KMS-11 (cell line): ENCODE measurements at regions not wholly inside any gene's neighbourhood (a gene's known extent, or its start where the extent isn't known, plus 50 kb on each side); places are given as distances from the start of the nearest gene placed in this dataset.

Experiments
- H2AFZ ChIP-seq: fragments of 200-600 bp; sonication (generic); 2 replicates; pipeline ENCODE4 v1.6.1; 2016; ENCODE audit warnings: antibody characterized with exemption, mixed run types, low read depth
- H3K27ac ChIP-seq: fragments of 200-600 bp; sonication (generic); 2 replicates; pipeline ENCODE4 v1.6.1; 2016; ENCODE audit warnings: mild to moderate bottlenecking, mixed run types
- H3K27me3 ChIP-seq: fragments of 200-600 bp; sonication (generic); 2 replicates; pipeline ENCODE4 v1.6.1; 2017; ENCODE audit warnings: mild to moderate bottlenecking, low read depth, mixed run types, moderate library complexity; ENCODE audit not compliant: insufficient read depth
- H3K36me3 ChIP-seq: fragments of 200-600 bp; sonication (generic); 2 replicates; pipeline ENCODE4 v1.6.1; 2017; ENCODE audit warnings: mild to moderate bottlenecking, mixed run types; ENCODE audit not compliant: insufficient read depth
- H3K4me1 ChIP-seq: fragments of 200-600 bp; sonication (generic); 2 replicates; pipeline ENCODE4 v1.6.1; 2016; ENCODE audit warnings: mild to moderate bottlenecking, low read depth, mixed run types; ENCODE audit not compliant: poor library complexity, severe bottlenecking
- H3K4me2 ChIP-seq: fragments of 200-600 bp; sonication (generic); 2 replicates; pipeline ENCODE4 v1.7.0; 2016; ENCODE audit warnings: mild to moderate bottlenecking, mixed run types
- H3K4me3 ChIP-seq: fragments of 200-600 bp; sonication (generic); IDR thresholded peaks from 2 replicates; pipeline ENCODE4 v1.6.1; 2017; ENCODE audit warnings: low read depth, low read length, mixed read lengths; ENCODE audit not compliant: insufficient read depth
- H3K79me2 ChIP-seq: fragments of 200-600 bp; sonication (generic); 2 replicates; pipeline ENCODE4 v1.6.1; 2016; ENCODE audit warnings: low read depth, mixed run types; ENCODE audit not compliant: insufficient read depth
- H3K9ac ChIP-seq: fragments of 200-600 bp; sonication (generic); 2 replicates; pipeline ENCODE4 v1.6.1; 2016; ENCODE audit warnings: mild to moderate bottlenecking, mixed run types
- H4K20me1 ChIP-seq: fragments of 200-600 bp; sonication (generic); 2 replicates; pipeline ENCODE4 v1.6.1; 2016; ENCODE audit warnings: mild to moderate bottlenecking, mixed run types; ENCODE audit not compliant: insufficient read depth
- TF ChIP-seq, protein P1 (sequence below): fragments of 200-600 bp; sonication (generic); conservative IDR thresholded peaks from 2 replicates; pipeline ENCODE4 v1.6.1; 2017; ENCODE audit warnings: low read depth, mild to moderate bottlenecking, antibody characterized with exemption, low read length, moderate library complexity, mixed read lengths

DNA sequence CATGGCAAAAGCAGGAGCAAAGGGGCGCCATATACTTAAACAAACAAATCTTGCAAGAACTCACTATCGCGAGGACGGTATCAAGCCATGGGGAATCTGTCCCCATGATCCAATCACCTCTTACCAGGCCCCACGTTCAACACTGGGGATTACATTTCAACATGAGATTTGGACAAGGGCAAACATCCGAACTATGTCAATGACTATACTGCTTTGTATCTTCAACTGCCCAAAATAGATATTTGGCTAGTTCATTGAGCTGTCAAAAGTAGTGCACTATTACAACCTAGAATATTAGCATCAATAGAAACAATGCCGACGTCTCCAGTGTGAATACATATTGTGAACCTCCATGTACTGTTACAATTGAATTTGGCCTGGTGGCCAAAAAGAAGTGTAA, 760.4 kb downstream of the MCTP2 start:
- Histone ChIP-seq H2AFZ (no peak overlapping the region), H3K79me2 (no peaks in the 10 kb centered on the region), H3K9ac (no peak overlapping the region), H3K4me3 (no peak overlapping the region), H3K27ac (no peak overlapping the region), H3K36me3 (no peaks in the 10 kb centered on the region), H4K20me1 (no peaks in the 10 kb centered on the region), H3K4me2 (no peak overlapping the region), H3K4me1 (no peaks in the 10 kb centered on the region), H3K27me3 (no peaks in the 10 kb centered on the region)
- TF ChIP-seq, protein P1, sequence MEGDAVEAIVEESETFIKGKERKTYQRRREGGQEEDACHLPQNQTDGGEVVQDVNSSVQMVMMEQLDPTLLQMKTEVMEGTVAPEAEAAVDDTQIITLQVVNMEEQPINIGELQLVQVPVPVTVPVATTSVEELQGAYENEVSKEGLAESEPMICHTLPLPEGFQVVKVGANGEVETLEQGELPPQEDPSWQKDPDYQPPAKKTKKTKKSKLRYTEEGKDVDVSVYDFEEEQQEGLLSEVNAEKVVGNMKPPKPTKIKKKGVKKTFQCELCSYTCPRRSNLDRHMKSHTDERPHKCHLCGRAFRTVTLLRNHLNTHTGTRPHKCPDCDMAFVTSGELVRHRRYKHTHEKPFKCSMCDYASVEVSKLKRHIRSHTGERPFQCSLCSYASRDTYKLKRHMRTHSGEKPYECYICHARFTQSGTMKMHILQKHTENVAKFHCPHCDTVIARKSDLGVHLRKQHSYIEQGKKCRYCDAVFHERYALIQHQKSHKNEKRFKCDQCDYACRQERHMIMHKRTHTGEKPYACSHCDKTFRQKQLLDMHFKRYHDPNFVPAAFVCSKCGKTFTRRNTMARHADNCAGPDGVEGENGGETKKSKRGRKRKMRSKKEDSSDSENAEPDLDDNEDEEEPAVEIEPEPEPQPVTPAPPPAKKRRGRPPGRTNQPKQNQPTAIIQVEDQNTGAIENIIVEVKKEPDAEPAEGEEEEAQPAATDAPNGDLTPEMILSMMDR = no peak

DNA sequence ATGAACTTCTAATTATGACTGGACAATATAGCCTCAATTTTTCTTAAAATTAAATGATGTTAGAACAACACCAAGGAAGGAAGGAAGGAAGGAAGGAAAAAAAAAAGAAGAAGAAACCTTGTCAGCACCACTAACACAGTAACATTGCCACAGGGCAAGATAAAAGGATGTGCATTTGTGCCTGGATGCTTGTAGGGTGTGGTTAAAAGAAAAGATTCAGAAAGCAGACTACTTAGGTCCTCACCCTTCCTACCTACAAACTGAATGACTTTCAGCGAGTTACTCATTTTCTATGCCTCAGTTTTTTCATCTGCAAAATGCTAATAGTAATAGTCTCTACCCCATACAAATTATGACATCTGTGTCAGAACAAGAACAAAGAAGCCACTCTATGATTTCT, 778.3 kb downstream of the MCTP2 start:
- Histone ChIP-seq H3K36me3 (no peaks in the 10 kb centered on the region), H3K27ac (no peak overlapping the region), H3K4me1 (no peaks in the 10 kb centered on the region), H3K4me3 (no peak overlapping the region), H3K4me2 (no peak overlapping the region), H3K9ac (no peak overlapping the region), H4K20me1 (no peaks in the 10 kb centered on the region), H3K79me2 (no peaks in the 10 kb centered on the region), H2AFZ (no peak overlapping the region), H3K27me3 (no peaks in the 10 kb centered on the region)
- TF ChIP-seq, protein P1 = no peak

DNA sequence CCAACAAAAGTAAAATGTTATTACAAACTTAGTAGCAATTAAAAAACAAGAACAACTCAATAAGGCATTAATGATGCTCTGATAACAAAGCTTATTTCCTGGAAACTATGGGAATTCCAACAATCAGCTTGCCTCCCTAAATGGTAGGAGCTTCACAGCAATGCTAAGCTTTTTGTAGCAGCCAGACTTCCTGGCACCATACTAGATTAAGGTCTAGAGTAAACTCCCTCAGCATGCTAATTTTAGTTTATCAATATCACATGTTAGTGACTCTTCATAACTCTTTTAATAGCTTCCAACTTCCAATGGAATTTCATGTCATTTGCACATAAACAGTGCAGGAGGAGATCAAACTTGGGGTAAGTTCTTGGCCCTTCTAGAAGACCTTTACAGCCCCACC, 782.0 kb downstream of the MCTP2 start:
- H3K9ac ChIP-seq = no peak overlapping the region
- H3K4me2 ChIP-seq = no peak overlapping the region
- H3K27me3 ChIP-seq = no peaks in the 10 kb centered on the region
- TF ChIP-seq, protein P1 = no peak
- H4K20me1 ChIP-seq = no peaks in the 10 kb centered on the region
- no peaks in the 10 kb centered on the region for H3K36me3 ChIP-seq
- no peaks in the 10 kb centered on the region for H3K79me2 ChIP-seq
- no peak overlapping the region for H2AFZ ChIP-seq
- no peaks in the 10 kb centered on the region for H3K4me1 ChIP-seq
- no peak overlapping the region for H3K27ac ChIP-seq
- H3K4me3 ChIP-seq = no peak overlapping the region

DNA sequence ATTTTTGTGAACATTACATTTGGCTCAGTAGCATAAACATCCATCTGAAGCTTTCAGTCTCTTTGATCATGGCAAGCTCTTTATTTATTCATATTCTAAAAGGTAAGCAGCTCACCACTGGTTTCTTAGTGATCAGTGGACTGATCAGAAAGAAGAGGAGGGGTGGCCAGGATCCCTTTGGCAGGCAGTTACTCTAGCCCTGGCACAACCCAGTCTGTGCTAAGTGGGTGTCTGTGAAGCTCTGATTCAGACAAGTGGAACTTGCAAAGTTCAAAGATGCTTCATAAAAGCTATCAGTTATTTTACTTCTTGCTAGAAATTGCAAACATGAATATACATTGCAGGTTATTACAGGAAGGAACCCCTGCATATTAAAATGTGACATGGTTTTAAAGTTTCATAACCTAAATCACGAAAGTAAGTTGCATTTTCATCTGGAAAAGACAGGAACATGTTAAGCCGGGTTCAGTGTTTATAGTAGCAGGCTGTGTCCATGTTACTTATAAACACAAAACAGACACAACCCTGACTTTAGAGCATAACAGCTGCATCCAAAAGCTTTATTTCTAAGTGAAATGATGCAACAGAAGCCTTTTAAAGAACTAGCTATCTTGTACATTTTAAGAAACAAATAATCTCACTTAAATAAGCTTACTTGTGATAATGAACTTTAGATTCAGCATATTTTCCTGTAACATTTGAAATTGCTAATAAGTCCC, 785.3 kb downstream of the MCTP2 start:
- H3K27me3 ChIP-seq = no peaks in the 10 kb centered on the region
- H3K79me2 ChIP-seq = no peaks in the 10 kb centered on the region
- H3K4me2 ChIP-seq = no peak overlapping the region
- H3K4me3 ChIP-seq = no peak overlapping the region
- H3K36me3 ChIP-seq = no peaks in the 10 kb centered on the region
- no peaks in the 10 kb centered on the region for H4K20me1 ChIP-seq
- TF ChIP-seq, protein P1 = no peak
- H2AFZ ChIP-seq = no peak overlapping the region
- H3K9ac ChIP-seq = no peak overlapping the region
- peaks cover 5% of the 10 kb centered on the region for H3K4me1 ChIP-seq
- H3K27ac ChIP-seq = no peak overlapping the region
